ENCODE measurements at regions not wholly inside any gene's neighbourhood (a gene's known extent, or its start where the extent isn't known, plus 50 kb on each side); places are given as distances from the start of the nearest gene placed in this dataset.
"Not testable (repeated sequence)": the region's sequence is repeated elsewhere in the genome, so short reads cannot be mapped to it uniquely, and the experiment has no call there.

- not testable (repeated sequence) for TF ChIP-seq CTCF, EZH2phosphoT487 (IDR thresholded peaks at IDR 0.05; ENCODE audit: low read length)
These were observed 1305.3 kb downstream of the FOXD4L5 start for GRCh38 chr9:63979741-63980140.

Measured in MM.1S (cell line).